ENCODE measurements at regions not wholly inside any gene's neighbourhood (a gene's known extent, or its start where the extent isn't known, plus 50 kb on each side); places are given as distances from the start of the nearest gene placed in this dataset.

DNA sequence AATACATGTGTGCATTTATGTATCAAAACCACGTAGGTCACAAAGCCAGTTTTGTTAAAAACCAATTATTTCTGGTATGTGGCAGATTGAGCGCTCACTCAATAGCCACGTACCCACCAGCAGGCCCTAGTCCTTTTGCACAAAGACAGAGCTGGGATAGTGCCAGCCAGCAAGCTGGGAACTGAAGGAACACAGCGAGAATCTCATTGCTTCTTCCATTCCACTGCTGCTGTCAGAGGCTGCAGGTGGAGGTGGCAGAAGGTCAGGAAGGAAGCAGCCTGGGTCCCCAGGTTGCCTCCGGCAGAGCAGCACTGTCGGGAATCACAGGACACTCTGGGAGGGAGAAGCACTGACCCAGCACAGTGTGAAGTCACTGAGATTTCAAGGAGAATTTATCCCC is 385.5 kb upstream of the PFKP start:
- Histone ChIP-seq H3K9me3 (no peaks in the 10 kb centered on the region), H3K27me3 (no peaks in the 10 kb centered on the region), H3K4me3 (no peak overlapping the region), H3K4me1 (no peaks in the 10 kb centered on the region), H3K27ac (no peak overlapping the region), H3K36me3 (no peaks in the 10 kb centered on the region)
- TF ChIP-seq POLR2A (IDR thresholded peaks at IDR 0.05) (no peak), CTCF (IDR thresholded peaks at IDR 0.05) (no peak)
- no peak for DNase-seq

DNA sequence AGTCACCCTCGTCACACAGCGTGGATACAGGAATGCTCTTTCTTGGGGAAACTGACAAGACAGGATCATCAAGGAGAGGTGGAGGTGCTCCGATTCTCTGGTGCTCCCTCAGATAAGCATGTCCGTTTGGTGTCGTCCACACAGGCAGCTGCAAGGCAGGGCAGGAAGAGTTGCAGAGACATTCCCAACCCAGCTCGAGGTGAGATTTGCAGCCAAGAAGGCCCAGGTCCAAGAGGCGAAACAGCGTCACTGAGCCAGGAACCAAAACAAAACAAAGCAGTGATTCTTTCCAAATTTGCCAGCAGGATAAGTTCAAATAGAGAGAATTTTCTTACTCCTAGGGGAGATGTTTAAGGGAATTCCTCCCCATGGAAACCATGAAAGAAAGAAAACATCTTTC is 386.5 kb upstream of the PFKP start:
- TF ChIP-seq CTCF (IDR thresholded peaks at IDR 0.05), result no peak
- no peak for TF ChIP-seq POLR2A (IDR thresholded peaks at IDR 0.05)
- DNase-seq, result no peak

DNA sequence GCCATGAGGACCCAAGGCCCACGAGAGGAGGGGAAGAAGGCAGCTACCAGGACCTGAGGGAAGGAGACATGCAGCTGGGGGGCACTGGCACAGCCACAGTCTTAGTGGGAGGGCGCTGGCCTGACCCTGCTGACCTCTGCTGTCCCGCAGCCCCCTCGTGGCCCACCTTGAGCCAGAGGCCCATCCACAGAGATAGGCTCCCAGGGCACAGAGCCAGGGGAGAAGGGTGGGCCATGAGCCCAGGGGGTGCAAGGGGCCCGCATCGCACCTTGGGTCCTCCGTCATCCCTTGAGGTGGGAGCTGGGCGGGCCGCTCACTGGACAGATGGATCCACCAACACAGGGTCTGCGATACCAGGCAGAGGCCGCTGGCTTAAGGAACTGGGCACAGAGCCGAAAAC is 387.7 kb upstream of the PFKP start:
- no peak for DNase-seq
- no peaks in the 10 kb centered on the region for H3K36me3 ChIP-seq
- no peak for TF ChIP-seq CTCF (IDR thresholded peaks at IDR 0.05)
- no peak for TF ChIP-seq POLR2A (IDR thresholded peaks at IDR 0.05)
- no peaks in the 10 kb centered on the region for H3K4me1 ChIP-seq
- no peak overlapping the region for H3K27ac ChIP-seq
- H3K27me3 ChIP-seq, result no peaks in the 10 kb centered on the region
- H3K9me3 ChIP-seq, result no peaks in the 10 kb centered on the region
- H3K4me3 ChIP-seq, result no peak overlapping the region

More for the DNA sequence above, 386.5 kb upstream of the PFKP start:
- no peaks in the 10 kb centered on the region for H3K9me3 ChIP-seq
- H3K27me3 ChIP-seq, result no peaks in the 10 kb centered on the region
- no peak overlapping the region for H3K4me3 ChIP-seq
- no peaks in the 10 kb centered on the region for H3K36me3 ChIP-seq
- no peaks in the 10 kb centered on the region for H3K4me1 ChIP-seq
- no peak overlapping the region for H3K27ac ChIP-seq

DNA sequence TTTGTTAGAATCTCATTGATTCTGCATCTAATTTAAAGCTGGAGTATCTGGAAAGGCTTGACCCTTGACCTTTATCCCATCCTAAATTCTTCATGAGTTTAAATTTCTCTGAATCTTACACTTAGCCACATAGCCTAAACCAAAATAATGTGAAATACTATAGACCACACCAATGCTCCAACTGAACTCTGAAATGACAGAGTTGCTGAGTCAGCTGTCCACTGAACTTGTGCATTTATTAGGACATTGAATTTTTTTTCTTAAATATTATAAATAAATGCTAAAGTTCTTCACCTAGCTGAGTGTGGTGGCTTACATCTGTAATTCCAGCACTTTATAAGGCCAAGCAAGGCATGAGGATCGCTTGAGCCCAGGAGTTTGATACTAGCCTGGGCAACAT is 390.9 kb upstream of the PFKP start:
- H3K27ac ChIP-seq, result no peak overlapping the region
- H3K9me3 ChIP-seq, result no peaks in the 10 kb centered on the region
- H3K36me3 ChIP-seq, result no peaks in the 10 kb centered on the region
- TF ChIP-seq POLR2A (IDR thresholded peaks at IDR 0.05) (no peak), CTCF (IDR thresholded peaks at IDR 0.05) (no peak)
- no peaks in the 10 kb centered on the region for H3K4me1 ChIP-seq
- no peak overlapping the region for H3K4me3 ChIP-seq
- no peak for DNase-seq
- H3K27me3 ChIP-seq, result no peaks in the 10 kb centered on the region

GRCh38 chr10:2674451-2674850 is 392.9 kb upstream of the PFKP start:
- Histone ChIP-seq H3K27me3 (no peaks in the 10 kb centered on the region), H3K36me3 (no peaks in the 10 kb centered on the region), H3K4me1 (no peaks in the 10 kb centered on the region), H3K27ac (no peak overlapping the region), H3K9me3 (no peaks in the 10 kb centered on the region), H3K4me3 (no peak overlapping the region)
- TF ChIP-seq CTCF (IDR thresholded peaks at IDR 0.05), result no peak
- no peak for TF ChIP-seq POLR2A (IDR thresholded peaks at IDR 0.05)
- no peak for DNase-seq

GRCh38 chr10:2670864-2671263 is 396.5 kb upstream of the PFKP start:
- Histone ChIP-seq H3K27me3 (no peaks in the 10 kb centered on the region), H3K9me3 (peaks cover 0 to under 1% (median 0%) of the 10 kb centered on the region in 4 donors), H3K27ac (no peak overlapping the region), H3K4me1 (no peaks in the 10 kb centered on the region), H3K4me3 (no peak overlapping the region), H3K36me3 (no peaks in the 10 kb centered on the region)
- TF ChIP-seq CTCF (IDR thresholded peaks at IDR 0.05) (no peak), POLR2A (IDR thresholded peaks at IDR 0.05) (no peak)
- no peak for DNase-seq
